Stomach (tissue), 8 donors: ENCODE measurements at regions not wholly inside any gene's neighbourhood (a gene's known extent, or its start where the extent isn't known, plus 50 kb on each side); places are given as distances from the start of the nearest gene placed in this dataset.

ENCODE experiments used
- DNase-seq, 2 donors: peaks; one replicate each; pipeline versions ENCODE4 v3.0.0 to v3.0.0-alpha.2; 2013 to 2019
- H3K27ac ChIP-seq, 5 donors: fragments of 200-600 bp in 4 of 5; sonication (generic) in 4 of 5; one replicate each; pipeline ENCODE4 v1.5.1; 2013 to 2019; ENCODE audit warnings: mild to moderate bottlenecking in 1 of 5, moderate library complexity in 1 of 5
- H3K27me3 ChIP-seq, 3 donors: fragments of 200-600 bp; sonication (generic); one replicate each; pipeline ENCODE4 v1.5.1; 2017 to 2019; ENCODE audit warnings: mixed run types in 1 of 3
- H3K36me3 ChIP-seq, 4 donors: fragments of 200-600 bp; sonication (generic); 1 replicate in 3 of 4; 2 replicates in 1 of 4; pipeline ENCODE4 v1.5.1; 2016 to 2019
- H3K4me1 ChIP-seq, 4 donors: fragments of 200-600 bp; sonication (generic); one replicate each; pipeline ENCODE4 v1.5.1; 2016 to 2019
- H3K4me3 ChIP-seq, 4 donors: fragments of 200-600 bp; sonication (generic) in 3 of 4; one replicate each; pipeline ENCODE4 v1.5.1; 2016 to 2019; ENCODE audit warnings: mild to moderate bottlenecking in 1 of 4
- H3K9me3 ChIP-seq, 4 donors: fragments of 200-600 bp; sonication (generic); one replicate each; pipeline ENCODE4 v1.5.1; 2016 to 2019
- CTCF ChIP-seq, 7 experiments: fragments of 450-650 bp in 4 of 7; fragments of 200-600 bp in 3 of 7; sonication (generic) in 3 of 7; IDR thresholded peaks; one replicate each; pipeline ENCODE4 v1.5.1; 2016 to 2019; ENCODE audit warnings: antibody characterized with exemption in 7 of 7, control low read depth in 2 of 7, mild to moderate bottlenecking in 1 of 7
- EP300 ChIP-seq: sonication (generic); formaldehyde crosslinking; IDR thresholded peaks from one replicate; pipeline ENCODE4 v1.6.1; 2017; ENCODE audit warnings: antibody characterized with exemption
- POLR2A ChIP-seq, 4 donors: fragments of 450-650 bp; IDR thresholded peaks; one replicate each; pipeline ENCODE4 v1.6.1; 2016; ENCODE audit warnings: antibody characterized with exemption in 4 of 4, control low read depth in 2 of 4, mild to moderate bottlenecking in 1 of 4, moderate library complexity in 1 of 4
- POLR2AphosphoS5 ChIP-seq, 3 donors: sonication (generic); formaldehyde crosslinking; IDR thresholded peaks; one replicate each; pipeline ENCODE4 v1.6.1; 2016; ENCODE audit warnings: antibody characterized with exemption in 3 of 3
- WGBS, 5 donors: extraction: QIAGEN DNeasy Blood & Tissue Kit in 3 of 5; methylation state at CpG; one replicate each; pipeline versions ENCODE4 v1.1.5 to v1.1.7; 2013 to 2018; 5-methylcytosine and 5-hydroxymethylcytosine counted together
- intact Hi-C: fragments of 100-400 bp; cut with DNase I; formaldehyde crosslinking; loops from one replicate; pipeline ENCODE4 v1.15.1; 2023; ENCODE audit warnings: low total_unique reads
- donor health status: healthy with polysubstance abuse.
- donor health status: Bipolar disorder and iron deficiency.
- donor health status: healthy.

DNA sequence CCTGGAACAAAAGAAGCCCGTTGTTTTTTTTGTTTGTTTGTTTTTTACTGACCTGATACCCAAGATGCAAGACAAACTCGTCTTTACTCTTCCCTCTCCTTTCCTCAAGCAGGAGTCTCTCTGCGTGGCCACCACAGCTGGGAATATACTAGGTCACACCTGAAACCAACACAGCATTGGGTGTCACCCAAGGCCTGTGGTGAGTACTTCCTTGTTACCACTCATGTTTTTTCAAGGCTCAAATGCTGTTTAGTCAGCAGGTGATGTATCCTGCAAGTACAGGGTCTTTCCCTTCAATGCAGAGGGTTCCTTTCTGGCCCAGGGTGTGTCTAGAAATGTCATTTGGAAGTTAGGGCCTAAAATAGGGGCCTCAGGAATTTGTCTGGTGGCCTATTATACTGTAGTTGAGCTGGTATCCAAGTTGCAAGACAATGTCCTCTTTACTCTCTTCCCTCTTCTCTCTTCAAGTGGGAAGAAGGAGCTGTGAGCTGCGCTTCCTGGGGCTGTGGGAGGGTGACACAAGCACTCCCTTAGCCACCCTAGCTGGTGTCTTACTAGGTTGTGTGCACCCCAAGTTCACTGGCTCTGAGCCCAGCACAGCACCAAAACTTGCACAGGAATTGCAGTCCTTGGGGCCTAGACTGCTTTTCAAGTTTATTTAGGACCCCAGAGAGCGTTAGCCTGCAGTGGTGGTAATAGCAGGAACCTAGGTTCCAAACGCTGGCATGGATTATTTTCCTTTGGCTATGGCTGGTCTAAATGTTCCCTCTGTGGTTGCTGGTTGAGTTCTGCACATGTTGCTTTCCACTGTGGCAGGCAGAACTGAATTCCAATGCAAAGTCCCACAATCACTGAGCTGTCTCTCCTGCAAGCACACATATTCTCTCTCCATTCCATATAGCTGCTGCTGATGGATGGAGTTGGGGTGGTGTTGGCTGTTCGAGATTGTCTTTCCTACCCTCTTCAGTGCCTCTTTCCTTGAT is 91.4 kb upstream of the LYPLAL1 start:
- intact Hi-C loops = no loop called here
- no peak overlapping the region for H3K4me3 ChIP-seq
- no peaks in the 10 kb centered on the region for H3K4me1 ChIP-seq
- H3K27me3 ChIP-seq = no peaks in the 10 kb centered on the region
- TF ChIP-seq EP300 (no peak), CTCF (IDR thresholded peaks at IDR 0.05) (no peak), POLR2A (IDR thresholded peaks at IDR 0.05) (no peak), POLR2AphosphoS5 (IDR thresholded peaks at IDR 0.05) (no peak)
- DNase-seq = no peak
- H3K27ac ChIP-seq = no peak overlapping the region
- WGBS, 5 donors = 82 to 89% (median 86%) methylated on average over 7 of the region's 7 CpGs
- H3K9me3 ChIP-seq = no peaks in the 10 kb centered on the region
- H3K36me3 ChIP-seq = no peaks in the 10 kb centered on the region

DNA sequence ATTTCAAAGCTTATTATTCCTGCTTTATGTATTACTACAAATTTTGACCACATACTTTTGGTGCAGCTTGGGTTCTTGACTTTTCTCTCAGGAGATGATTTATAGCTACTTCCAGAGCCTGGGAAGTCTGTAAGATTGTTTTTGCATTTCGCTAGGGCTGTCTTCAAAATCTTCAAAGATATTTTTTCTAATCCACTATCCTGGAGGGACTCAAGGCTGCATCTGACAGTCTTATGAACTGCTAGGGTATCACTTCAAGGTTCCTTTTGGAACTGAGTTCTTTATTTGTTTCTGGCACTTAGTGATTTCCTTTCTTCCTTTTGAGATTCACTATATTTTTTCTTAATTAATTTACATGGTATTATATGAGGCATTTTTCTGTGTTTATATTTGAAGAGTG is 90.0 kb upstream of the LYPLAL1 start:
- Histone ChIP-seq H3K36me3 (no peaks in the 10 kb centered on the region), H3K9me3 (no peaks in the 10 kb centered on the region), H3K27ac (no peak overlapping the region), H3K27me3 (no peaks in the 10 kb centered on the region), H3K4me3 (no peak overlapping the region), H3K4me1 (no peaks in the 10 kb centered on the region)
- DNase-seq = no peak
- 88 to 97% (median 91%) methylated on average over 1 of the region's 1 CpG for WGBS, 5 donors
- no peak for TF ChIP-seq EP300
- TF ChIP-seq POLR2A (IDR thresholded peaks at IDR 0.05) = no peak
- no peak for TF ChIP-seq CTCF (IDR thresholded peaks at IDR 0.05)
- no peak for TF ChIP-seq POLR2AphosphoS5 (IDR thresholded peaks at IDR 0.05)
- intact Hi-C loops = no loop called here

DNA sequence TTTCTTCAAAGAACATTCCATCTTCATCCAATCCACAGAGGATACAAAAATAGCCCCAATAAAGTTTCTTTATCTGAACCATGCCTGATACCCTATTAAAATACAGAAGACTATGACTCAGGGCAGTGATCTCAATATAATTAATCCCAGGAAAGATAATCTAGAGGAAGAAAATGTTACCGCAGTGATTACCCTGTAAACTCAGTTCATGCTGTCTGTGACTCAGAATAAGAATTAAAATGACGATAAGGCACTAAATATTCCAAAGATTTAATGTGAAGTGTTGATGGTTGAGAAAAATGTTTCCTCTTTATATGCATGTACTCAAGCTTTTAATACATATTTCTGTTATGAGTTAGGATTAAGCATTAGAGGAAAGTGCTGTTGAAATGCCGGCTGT is 88.6 kb upstream of the LYPLAL1 start:
- Histone ChIP-seq H3K36me3 (no peaks in the 10 kb centered on the region), H3K9me3 (no peaks in the 10 kb centered on the region), H3K4me3 (no peak overlapping the region), H3K27me3 (no peaks in the 10 kb centered on the region), H3K4me1 (no peaks in the 10 kb centered on the region), H3K27ac (no peak overlapping the region)
- intact Hi-C loops = no loop called here
- DNase-seq = no peak
- 82 to 91% (median 86%) methylated on average over 3 of the region's 3 CpGs for WGBS, 5 donors
- TF ChIP-seq CTCF (IDR thresholded peaks at IDR 0.05) = no peak
- no peak for TF ChIP-seq POLR2AphosphoS5 (IDR thresholded peaks at IDR 0.05)
- no peak for TF ChIP-seq EP300
- no peak for TF ChIP-seq POLR2A (IDR thresholded peaks at IDR 0.05)

GRCh38 chr1:219085988-219086387 is 87.7 kb upstream of the LYPLAL1 start:
- intact Hi-C loops = no loop called here
- DNase-seq = no peak
- WGBS, 5 donors = 77 to 91% (median 84%) methylated on average over 1 of the region's 1 CpG

More at GRCh38 chr1:219085988-219086387, 87.7 kb upstream of the LYPLAL1 start:
- Histone ChIP-seq H3K4me3 (no peak overlapping the region), H3K27ac (no peak overlapping the region), H3K36me3 (no peaks in the 10 kb centered on the region), H3K9me3 (no peaks in the 10 kb centered on the region), H3K27me3 (no peaks in the 10 kb centered on the region), H3K4me1 (no peaks in the 10 kb centered on the region)
- no peak for TF ChIP-seq CTCF (IDR thresholded peaks at IDR 0.05)
